Osteocyte (in vitro differentiated cells): ENCODE measurements at regions not wholly inside any gene's neighbourhood (a gene's known extent, or its start where the extent isn't known, plus 50 kb on each side); places are given as distances from the start of the nearest gene placed in this dataset.

ENCODE experiments used
- DNase-seq: peaks from one replicate; pipeline ENCODE4 v3.0.0; 2021; ENCODE audit warnings: mixed read lengths; ENCODE audit not compliant: unreplicated experiment; ENCODE audit errors: extremely low spot score
- H3K27ac Mint-ChIP-seq: one replicate; pipeline ENCODE4 v1.8.0; 2021; ENCODE audit warnings: mild to moderate bottlenecking, mixed read lengths; ENCODE audit not compliant: unreplicated experiment
- H3K27me3 Mint-ChIP-seq: one replicate; pipeline ENCODE4 v1.8.0; 2021; ENCODE audit warnings: mixed read lengths; ENCODE audit not compliant: unreplicated experiment
- H3K36me3 Mint-ChIP-seq: one replicate; pipeline ENCODE4 v1.8.0; 2021; ENCODE audit warnings: mixed read lengths; ENCODE audit not compliant: unreplicated experiment
- H3K4me1 Mint-ChIP-seq: one replicate; pipeline ENCODE4 v1.8.0; 2021; ENCODE audit warnings: mixed read lengths; ENCODE audit not compliant: unreplicated experiment
- H3K4me3 Mint-ChIP-seq: one replicate; pipeline ENCODE4 v1.8.0; 2021; ENCODE audit warnings: mild to moderate bottlenecking, moderate library complexity, mixed read lengths; ENCODE audit not compliant: unreplicated experiment
- H3K9me3 Mint-ChIP-seq: one replicate; pipeline ENCODE4 v1.8.0; 2021; ENCODE audit warnings: mixed read lengths; ENCODE audit not compliant: unreplicated experiment
- TF ChIP-seq, protein P1 (sequence below): fragments of 200-600 bp; sonication (generic); IDR thresholded peaks from 2 replicates; pipeline ENCODE4 v1.5.0; 2021; ENCODE audit warnings: antibody characterized with exemption, mild to moderate bottlenecking, moderate library complexity

- peaks cover 13% of the 10 kb centered on the region for H3K36me3 Mint-ChIP-seq
- no peaks in the 10 kb centered on the region for H3K27me3 Mint-ChIP-seq
- peaks cover 1% of the 10 kb centered on the region for H3K9me3 Mint-ChIP-seq
- H3K4me1 Mint-ChIP-seq: peaks cover 5% of the 10 kb centered on the region
- no peak overlapping the region for H3K4me3 Mint-ChIP-seq
- no peak for DNase-seq
- TF ChIP-seq, protein P1, sequence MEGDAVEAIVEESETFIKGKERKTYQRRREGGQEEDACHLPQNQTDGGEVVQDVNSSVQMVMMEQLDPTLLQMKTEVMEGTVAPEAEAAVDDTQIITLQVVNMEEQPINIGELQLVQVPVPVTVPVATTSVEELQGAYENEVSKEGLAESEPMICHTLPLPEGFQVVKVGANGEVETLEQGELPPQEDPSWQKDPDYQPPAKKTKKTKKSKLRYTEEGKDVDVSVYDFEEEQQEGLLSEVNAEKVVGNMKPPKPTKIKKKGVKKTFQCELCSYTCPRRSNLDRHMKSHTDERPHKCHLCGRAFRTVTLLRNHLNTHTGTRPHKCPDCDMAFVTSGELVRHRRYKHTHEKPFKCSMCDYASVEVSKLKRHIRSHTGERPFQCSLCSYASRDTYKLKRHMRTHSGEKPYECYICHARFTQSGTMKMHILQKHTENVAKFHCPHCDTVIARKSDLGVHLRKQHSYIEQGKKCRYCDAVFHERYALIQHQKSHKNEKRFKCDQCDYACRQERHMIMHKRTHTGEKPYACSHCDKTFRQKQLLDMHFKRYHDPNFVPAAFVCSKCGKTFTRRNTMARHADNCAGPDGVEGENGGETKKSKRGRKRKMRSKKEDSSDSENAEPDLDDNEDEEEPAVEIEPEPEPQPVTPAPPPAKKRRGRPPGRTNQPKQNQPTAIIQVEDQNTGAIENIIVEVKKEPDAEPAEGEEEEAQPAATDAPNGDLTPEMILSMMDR: no peak
- no peak overlapping the region for H3K27ac Mint-ChIP-seq
Observed at GRCh38 chr3:34686541-34686940, 888.1 kb downstream of the PDCD6IP start.

DNA sequence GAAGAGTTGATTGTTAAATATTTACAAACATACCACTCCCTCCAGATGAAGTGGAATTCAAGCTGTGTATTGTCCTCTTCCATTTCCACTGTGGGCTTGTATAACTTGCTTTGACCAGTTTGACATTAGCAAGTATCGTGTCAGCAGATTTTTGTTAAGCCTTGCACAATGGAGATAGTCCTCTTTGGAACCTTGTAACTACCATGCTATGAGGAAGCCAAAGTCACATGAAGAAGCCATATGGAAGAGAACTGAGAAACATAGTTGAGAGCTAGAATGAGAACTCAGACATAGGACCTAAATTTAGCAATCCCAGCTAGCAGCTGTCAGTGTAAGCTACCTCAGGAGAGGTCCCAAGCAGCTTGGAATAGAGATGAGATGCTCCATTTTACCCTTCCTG, 889.2 kb downstream of the PDCD6IP start:
- DNase-seq: no peak
- Mint-ChIP-seq H3K36me3 (peaks cover 18% of the 10 kb centered on the region), H3K4me1 (peaks cover 5% of the 10 kb centered on the region), H3K9me3 (peaks cover 4% of the 10 kb centered on the region), H3K27me3 (no peaks in the 10 kb centered on the region), H3K27ac (no peak overlapping the region), H3K4me3 (no peak overlapping the region)
- TF ChIP-seq, protein P1: no peak

GRCh38 chr3:34696831-34697230, 898.4 kb downstream of the PDCD6IP start:
- DNase-seq: no peak
- Mint-ChIP-seq H3K9me3 (peaks cover 29% of the 10 kb centered on the region), H3K27me3 (no peaks in the 10 kb centered on the region), H3K4me3 (no peak overlapping the region), H3K36me3 (peaks cover 55% of the 10 kb centered on the region), H3K27ac (peak overlapping the region; percentile 41), H3K4me1 (peaks cover 8% of the 10 kb centered on the region)
- TF ChIP-seq, protein P1: no peak

- peaks cover 45% of the 10 kb centered on the region for H3K9me3 Mint-ChIP-seq
- TF ChIP-seq, protein P1: no peak
- H3K27ac Mint-ChIP-seq: no peak overlapping the region
- peaks cover 41% of the 10 kb centered on the region for H3K36me3 Mint-ChIP-seq
- no peaks in the 10 kb centered on the region for H3K4me1 Mint-ChIP-seq
- no peaks in the 10 kb centered on the region for H3K27me3 Mint-ChIP-seq
- DNase-seq: no peak
- no peak overlapping the region for H3K4me3 Mint-ChIP-seq
Observed at GRCh38 chr3:34703053-34703452, 904.6 kb downstream of the PDCD6IP start.

DNA sequence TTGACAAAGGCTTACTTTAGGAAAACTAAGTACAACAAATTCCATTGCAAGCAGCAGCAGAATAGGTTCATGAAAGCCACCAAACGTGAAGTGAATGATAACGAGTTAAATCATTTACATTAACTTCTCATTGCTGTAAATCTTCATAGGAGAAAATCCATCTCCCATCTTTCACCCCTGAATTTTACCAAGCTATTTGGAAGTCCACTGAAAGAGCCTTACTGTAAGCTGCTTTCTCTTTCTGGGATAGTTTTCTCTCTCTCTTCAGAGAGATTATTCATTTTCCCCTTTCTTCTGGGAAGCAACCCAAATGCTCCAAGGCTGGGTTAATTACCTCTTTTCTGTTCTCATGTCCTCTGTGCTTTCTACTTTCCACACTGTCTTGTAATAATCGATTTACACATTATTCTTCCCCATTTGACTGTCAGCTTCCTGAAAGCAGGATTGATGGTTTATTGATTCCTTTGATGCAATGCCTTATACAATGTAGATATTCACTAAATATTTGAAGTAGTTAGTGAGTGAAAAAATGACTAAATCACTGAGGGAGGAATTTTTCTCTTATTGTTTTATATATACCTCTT, 914.3 kb upstream of the ARPP21 start:
- Mint-ChIP-seq H3K4me3 (no peak overlapping the region), H3K9me3 (peaks cover 13% of the 10 kb centered on the region), H3K27ac (no peak overlapping the region), H3K27me3 (peaks cover under 1% of the 10 kb centered on the region), H3K36me3 (no peaks in the 10 kb centered on the region), H3K4me1 (peaks cover 8% of the 10 kb centered on the region)
- TF ChIP-seq, protein P1: no peak
- no peak for DNase-seq
